ES-I3 (cell line): ENCODE measurements at regions not wholly inside any gene's neighbourhood (a gene's known extent, or its start where the extent isn't known, plus 50 kb on each side); places are given as distances from the start of the nearest gene placed in this dataset.
"Not testable (repeated sequence)": the region's sequence is repeated elsewhere in the genome, so short reads cannot be mapped to it uniquely, and the experiment has no call there.

ENCODE experiments used
- H3K36me3 ChIP-seq: 2 replicates; pipeline ENCODE4 v1.6.1; 2013; ENCODE audit warnings: mild to moderate bottlenecking, low read length, control low read depth, moderate library complexity; ENCODE audit not compliant: insufficient read depth
- H3K4me1 ChIP-seq: 2 replicates; pipeline ENCODE4 v1.6.1; 2013; ENCODE audit warnings: mild to moderate bottlenecking, control low read depth, low read length; ENCODE audit not compliant: insufficient read depth
- H3K9ac ChIP-seq: 2 replicates; pipeline ENCODE4 v1.6.1; 2013; ENCODE audit warnings: low read depth, mild to moderate bottlenecking, low read length, moderate library complexity
- H3K9me3 ChIP-seq: 2 replicates; pipeline ENCODE4 v1.6.1; 2013; ENCODE audit warnings: mild to moderate bottlenecking, low read length, moderate library complexity; ENCODE audit not compliant: control insufficient read depth, insufficient read depth

- no peak overlapping the region for H3K9ac ChIP-seq
Observed at GRCh38 chr22:23424031-23424430, 156.1 kb downstream of the IGLL1 start.

GRCh38 chr22:23422281-23422680 lies 157.8 kb downstream of the IGLL1 start:
- H3K36me3 ChIP-seq, result not testable (repeated sequence)

More at GRCh38 chr22:23424031-23424430, 156.1 kb downstream of the IGLL1 start:
- no peaks in the 10 kb centered on the region for H3K36me3 ChIP-seq
- H3K4me1 ChIP-seq, result no peaks in the 10 kb centered on the region
- no peaks in the 10 kb centered on the region for H3K9me3 ChIP-seq

GRCh38 chr22:23421300-23421699 lies 158.8 kb downstream of the IGLL1 start:
- not testable (repeated sequence) for H3K36me3 ChIP-seq

More at GRCh38 chr22:23422281-23422680, 157.8 kb downstream of the IGLL1 start:
- not testable (repeated sequence) for H3K9me3 ChIP-seq, H3K4me1 ChIP-seq, H3K9ac ChIP-seq

GRCh38 chr22:23419931-23420330 lies 160.2 kb downstream of the IGLL1 start:
- no peaks in the 10 kb centered on the region for H3K36me3 ChIP-seq
- H3K9ac ChIP-seq, result no peak overlapping the region
- H3K9me3 ChIP-seq, result no peaks in the 10 kb centered on the region
- H3K4me1 ChIP-seq, result no peaks in the 10 kb centered on the region; the same call in 1 of the 2 replicates

More at GRCh38 chr22:23421300-23421699, 158.8 kb downstream of the IGLL1 start:
- H3K9me3 ChIP-seq, H3K4me1 ChIP-seq, H3K9ac ChIP-seq: not testable (repeated sequence)

- Histone ChIP-seq H3K9ac (no peak overlapping the region), H3K9me3 (no peaks in the 10 kb centered on the region), H3K4me1 (no peaks in the 10 kb centered on the region; the same call in 1 of the 2 replicates), H3K36me3 (no peaks in the 10 kb centered on the region)
Observed at GRCh38 chr22:23419171-23419570, 160.9 kb downstream of the IGLL1 start.

GRCh38 chr22:23418159-23418788 lies 161.8 kb downstream of the IGLL1 start:
- Histone ChIP-seq H3K36me3 (no peaks in the 10 kb centered on the region), H3K9me3 (no peaks in the 10 kb centered on the region), H3K9ac (no peak overlapping the region), H3K4me1 (no peaks in the 10 kb centered on the region; the same call in 1 of the 2 replicates)

GRCh38 chr22:23417327-23417726 lies 162.8 kb downstream of the IGLL1 start:
- not testable (repeated sequence) for H3K9ac ChIP-seq, H3K9me3 ChIP-seq, H3K36me3 ChIP-seq, H3K4me1 ChIP-seq

- H3K9me3 ChIP-seq, H3K4me1 ChIP-seq, H3K36me3 ChIP-seq, H3K9ac ChIP-seq: not testable (repeated sequence)
Observed at GRCh38 chr22:23416169-23416690, 163.9 kb downstream of the IGLL1 start.

GRCh38 chr22:23415490-23415851 lies 164.6 kb downstream of the IGLL1 start:
- no peak overlapping the region for H3K9ac ChIP-seq
- no peaks in the 10 kb centered on the region for H3K36me3 ChIP-seq
- no peaks in the 10 kb centered on the region for H3K9me3 ChIP-seq
- no peaks in the 10 kb centered on the region; the same call in 1 of the 2 replicates for H3K4me1 ChIP-seq

GRCh38 chr22:23414727-23415489 lies 165.2 kb downstream of the IGLL1 start:
- no peaks in the 10 kb centered on the region for H3K36me3 ChIP-seq
- H3K9me3 ChIP-seq, result no peaks in the 10 kb centered on the region
- no peaks in the 10 kb centered on the region; the same call in 1 of the 2 replicates for H3K4me1 ChIP-seq
- no peak overlapping the region for H3K9ac ChIP-seq

GRCh38 chr22:23411739-23412138 lies 168.4 kb downstream of the IGLL1 start:
- Histone ChIP-seq H3K9me3 (no peaks in the 10 kb centered on the region), H3K9ac (no peak overlapping the region)

GRCh38 chr22:23410411-23410810 lies 169.7 kb downstream of the IGLL1 start:
- Histone ChIP-seq H3K4me1 (no peaks in the 10 kb centered on the region), H3K9ac (no peak overlapping the region), H3K36me3 (no peaks in the 10 kb centered on the region), H3K9me3 (no peaks in the 10 kb centered on the region)

More at GRCh38 chr22:23411739-23412138, 168.4 kb downstream of the IGLL1 start:
- H3K4me1 ChIP-seq, result no peaks in the 10 kb centered on the region
- H3K36me3 ChIP-seq, result no peaks in the 10 kb centered on the region

GRCh38 chr22:23409976-23410375 lies 170.1 kb downstream of the IGLL1 start:
- Histone ChIP-seq H3K9ac (no peak overlapping the region), H3K4me1 (no peaks in the 10 kb centered on the region; the same call in 1 of the 2 replicates), H3K36me3 (no peaks in the 10 kb centered on the region), H3K9me3 (no peaks in the 10 kb centered on the region)

GRCh38 chr22:23408321-23408720 lies 171.8 kb downstream of the IGLL1 start:
- H3K4me1 ChIP-seq, result no peaks in the 10 kb centered on the region; the same call in 1 of the 2 replicates
- no peak overlapping the region for H3K9ac ChIP-seq
- no peaks in the 10 kb centered on the region for H3K9me3 ChIP-seq
- no peaks in the 10 kb centered on the region for H3K36me3 ChIP-seq

- no peaks in the 10 kb centered on the region for H3K36me3 ChIP-seq
- H3K9ac ChIP-seq, result no peak overlapping the region
- H3K4me1 ChIP-seq, result no peaks in the 10 kb centered on the region; the same call in 1 of the 2 replicates
- no peaks in the 10 kb centered on the region for H3K9me3 ChIP-seq
Observed at GRCh38 chr22:23405366-23405851, 174.7 kb downstream of the IGLL1 start.
